T-helper 9 cell (primary cell): ENCODE measurements at regions not wholly inside any gene's neighbourhood (a gene's known extent, or its start where the extent isn't known, plus 50 kb on each side); places are given as distances from the start of the nearest gene placed in this dataset.
A peak's percentile ranks its signal among the peaks of the same experiment; 100 is the strongest.
"Not testable (repeated sequence)": the region's sequence is repeated elsewhere in the genome, so short reads cannot be mapped to it uniquely, and the experiment has no call there.

ENCODE experiments used
- DNase-seq: peaks from one replicate; pipeline ENCODE4 v3.0.0-alpha.2; 2020

GRCh38 chr11:33553486-33553885 is 147.1 kb downstream of the C11orf91 start:
- DNase-seq: no peak

- no peak for DNase-seq
These were observed 147.9 kb downstream of the C11orf91 start for GRCh38 chr11:33552756-33553155.

GRCh38 chr11:33551051-33551450 is 149.6 kb downstream of the C11orf91 start:
- DNase-seq: no peak

- no peak for DNase-seq
These were observed 151.1 kb downstream of the C11orf91 start for GRCh38 chr11:33549483-33549882.

GRCh38 chr11:33545931-33546330 is 154.7 kb downstream of the C11orf91 start:
- DNase-seq: no peak

GRCh38 chr11:33544593-33545373 is 155.8 kb downstream of the C11orf91 start:
- DNase-seq: no peak

- DNase-seq: no peak
These were observed 156.8 kb downstream of the C11orf91 start for GRCh38 chr11:33543823-33544222.

GRCh38 chr11:33542921-33543320 is 157.7 kb downstream of the C11orf91 start:
- DNase-seq: peak; percentile 25

GRCh38 chr11:33540946-33541915 is 159.4 kb downstream of the C11orf91 start:
- no peak for DNase-seq

GRCh38 chr11:33540427-33540826 is 160.2 kb downstream of the C11orf91 start:
- DNase-seq: no peak

GRCh38 chr11:33539751-33540150 is 160.9 kb downstream of the C11orf91 start:
- no peak for DNase-seq

- DNase-seq: no peak
These were observed 161.9 kb downstream of the C11orf91 start for GRCh38 chr11:33538726-33539125.

- DNase-seq: no peak
These were observed 164.4 kb downstream of the C11orf91 start for GRCh38 chr11:33536178-33536577.

- no peak for DNase-seq
These were observed 166.1 kb downstream of the C11orf91 start for GRCh38 chr11:33534575-33534974.

- DNase-seq: no peak
These were observed 167.1 kb downstream of the C11orf91 start for GRCh38 chr11:33533386-33534052.

GRCh38 chr11:33532720-33533385 is 167.8 kb downstream of the C11orf91 start:
- DNase-seq: no peak

GRCh38 chr11:33532257-33532656 is 168.4 kb downstream of the C11orf91 start:
- no peak for DNase-seq

GRCh38 chr11:33531743-33532181 is 168.9 kb downstream of the C11orf91 start:
- DNase-seq: no peak

- DNase-seq: no peak
These were observed 169.8 kb downstream of the C11orf91 start for GRCh38 chr11:33530815-33531214.

- DNase-seq: no peak
These were observed 171.2 kb downstream of the C11orf91 start for GRCh38 chr11:33529461-33529860.

GRCh38 chr11:33527738-33528137 is 172.9 kb downstream of the C11orf91 start:
- DNase-seq: not testable (repeated sequence)

- no peak for DNase-seq
These were observed 174.8 kb downstream of the C11orf91 start for GRCh38 chr11:33525789-33526188.
